ENCODE measurements at regions not wholly inside any gene's neighbourhood (a gene's known extent, or its start where the extent isn't known, plus 50 kb on each side); places are given as distances from the start of the nearest gene placed in this dataset.

- TF ChIP-seq EZH2phosphoT487 (conservative IDR thresholded peaks at IDR 0.05; ENCODE audit: low read length): no peak
- no peak for TF ChIP-seq CTCF (IDR thresholded peaks at IDR 0.05; ENCODE audit: insufficient read depth, low read length, poor library complexity, severe bottlenecking)
- no peaks in the 10 kb centered on the region for H3K36me3 ChIP-seq (ENCODE audit: low read length)
- H3K9me2 ChIP-seq (replicated peaks; ENCODE audit: insufficient read depth, low read length): no peaks in the 10 kb centered on the region
Measured at GRCh38 chr14:101050901-101051490, 147.5 kb upstream of the RTL1 start.

DNA sequence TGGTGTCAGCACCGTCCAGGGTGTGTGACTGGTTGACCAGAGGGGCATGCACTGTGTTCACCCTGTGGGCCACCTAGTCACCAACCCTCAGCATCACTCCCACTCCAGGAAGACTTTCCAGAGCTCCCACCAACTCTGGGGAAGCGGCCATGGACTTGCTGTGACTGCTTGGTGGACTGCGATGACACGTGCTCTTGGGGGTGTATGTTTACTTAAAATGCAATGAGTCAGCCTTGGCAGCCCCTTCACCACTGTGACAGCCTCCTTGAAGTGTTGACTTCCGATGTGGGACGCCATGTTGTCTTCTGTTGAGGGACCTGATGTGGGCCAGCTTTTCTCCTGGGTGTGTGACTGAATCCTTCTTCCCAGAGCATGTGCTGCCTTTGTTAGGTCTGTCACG lies 151.1 kb upstream of the RTL1 start:
- no peaks in the 10 kb centered on the region for H3K36me3 ChIP-seq (ENCODE audit: low read length)
- H3K79me2 ChIP-seq (ENCODE audit: insufficient read depth, low read length): no peaks in the 10 kb centered on the region
- TF ChIP-seq EZH2phosphoT487 (conservative IDR thresholded peaks at IDR 0.05; ENCODE audit: low read length) (no peak), CTCF (IDR thresholded peaks at IDR 0.05; ENCODE audit: insufficient read depth, low read length, poor library complexity, severe bottlenecking) (no peak)
- no peaks in the 10 kb centered on the region for H3F3A ChIP-seq (ENCODE audit: insufficient read depth)
- H3K27me3 ChIP-seq (ENCODE audit: low read length): no peaks in the 10 kb centered on the region; the same call in 1 of the 2 replicates
- no peak overlapping the region for H2AFZ ChIP-seq (ENCODE audit: low read depth, low read length, severe bottlenecking)
- no peak overlapping the region for H3K4me3 ChIP-seq (ENCODE audit: insufficient read depth, low read length, poor library complexity, severe bottlenecking)
- no peaks in the 10 kb centered on the region for H3K9me2 ChIP-seq (replicated peaks; ENCODE audit: insufficient read depth, low read length)
- no peak overlapping the region for H3K9ac ChIP-seq (ENCODE audit: low read length)
- H4K20me1 ChIP-seq (ENCODE audit: low read depth, low read length): no peaks in the 10 kb centered on the region
- no peak overlapping the region for H3K4me2 ChIP-seq (ENCODE audit: low read depth, low read length, poor library complexity, severe bottlenecking)
- peaks cover 5% of the 10 kb centered on the region; the same call in 1 of the 2 replicates for H3K9me3 ChIP-seq (ENCODE audit: insufficient read depth, low read length)
- H3K27ac ChIP-seq (ENCODE audit: low read depth, low read length): no peak overlapping the region

More at GRCh38 chr14:101050901-101051490, 147.5 kb upstream of the RTL1 start:
- H3K9ac ChIP-seq (ENCODE audit: low read length): no peak overlapping the region
- H3K27ac ChIP-seq (ENCODE audit: low read depth, low read length): no peak overlapping the region
- H3K4me3 ChIP-seq (ENCODE audit: insufficient read depth, low read length, poor library complexity, severe bottlenecking): no peak overlapping the region
- no peak overlapping the region for H3K4me2 ChIP-seq (ENCODE audit: low read depth, low read length, poor library complexity, severe bottlenecking)
- no peaks in the 10 kb centered on the region for H3K9me3 ChIP-seq (ENCODE audit: insufficient read depth, low read length)
- H3K79me2 ChIP-seq (ENCODE audit: insufficient read depth, low read length): no peaks in the 10 kb centered on the region
- no peaks in the 10 kb centered on the region for H3K27me3 ChIP-seq (ENCODE audit: low read length)
- H4K20me1 ChIP-seq (ENCODE audit: low read depth, low read length): no peaks in the 10 kb centered on the region
- no peaks in the 10 kb centered on the region for H3F3A ChIP-seq (ENCODE audit: insufficient read depth)
- no peak overlapping the region for H2AFZ ChIP-seq (ENCODE audit: low read depth, low read length, severe bottlenecking)

- no peaks in the 10 kb centered on the region for H3K9me2 ChIP-seq (replicated peaks; ENCODE audit: insufficient read depth, low read length)
Measured at GRCh38 chr14:101055106-101055662, 151.7 kb upstream of the RTL1 start.

More at GRCh38 chr14:101055106-101055662, 151.7 kb upstream of the RTL1 start:
- H3K9ac ChIP-seq (ENCODE audit: low read length): no peak overlapping the region
- no peak overlapping the region for H3K4me2 ChIP-seq (ENCODE audit: low read depth, low read length, poor library complexity, severe bottlenecking)
- no peak overlapping the region for H2AFZ ChIP-seq (ENCODE audit: low read depth, low read length, severe bottlenecking)
- no peaks in the 10 kb centered on the region for H3K36me3 ChIP-seq (ENCODE audit: low read length)
- H3F3A ChIP-seq (ENCODE audit: insufficient read depth): no peaks in the 10 kb centered on the region
- TF ChIP-seq EZH2phosphoT487 (conservative IDR thresholded peaks at IDR 0.05; ENCODE audit: low read length): no peak
- no peak for TF ChIP-seq CTCF (IDR thresholded peaks at IDR 0.05; ENCODE audit: insufficient read depth, low read length, poor library complexity, severe bottlenecking)
- no peaks in the 10 kb centered on the region for H4K20me1 ChIP-seq (ENCODE audit: low read depth, low read length)
- no peak overlapping the region for H3K4me3 ChIP-seq (ENCODE audit: insufficient read depth, low read length, poor library complexity, severe bottlenecking)
- peaks cover 5% of the 10 kb centered on the region; the same call in 1 of the 2 replicates for H3K9me3 ChIP-seq (ENCODE audit: insufficient read depth, low read length)
- H3K27me3 ChIP-seq (ENCODE audit: low read length): no peaks in the 10 kb centered on the region; the same call in 1 of the 2 replicates
- H3K79me2 ChIP-seq (ENCODE audit: insufficient read depth, low read length): no peaks in the 10 kb centered on the region
- no peak overlapping the region for H3K27ac ChIP-seq (ENCODE audit: low read depth, low read length)
